ENCODE measurements at regions not wholly inside any gene's neighbourhood (a gene's known extent, or its start where the extent isn't known, plus 50 kb on each side); places are given as distances from the start of the nearest gene placed in this dataset.
A peak's percentile ranks its signal among the peaks of the same experiment; 100 is the strongest.
"Not testable (repeated sequence)": the region's sequence is repeated elsewhere in the genome, so short reads cannot be mapped to it uniquely, and the experiment has no call there.

- not testable (repeated sequence) for DNase-seq
Measured at GRCh38 chr12:91711925-91712324, 433.7 kb downstream of the BTG1 start.

GRCh38 chr12:91706466-91706865, 439.2 kb downstream of the BTG1 start:
- no peak for DNase-seq

- no peak for DNase-seq
Measured at GRCh38 chr12:91704446-91704845, 441.2 kb downstream of the BTG1 start.

- DNase-seq: no peak
Measured at GRCh38 chr12:91703491-91704283, 442.0 kb downstream of the BTG1 start.

- DNase-seq: no peak
Measured at GRCh38 chr12:91702843-91703425, 442.7 kb downstream of the BTG1 start.

- DNase-seq: no peak
Measured at GRCh38 chr12:91695964-91696363, 449.7 kb downstream of the BTG1 start.

- DNase-seq: not testable (repeated sequence)
Measured at GRCh38 chr12:91695406-91695805, 450.2 kb downstream of the BTG1 start.

GRCh38 chr12:91690531-91690930, 455.1 kb downstream of the BTG1 start:
- no peak for DNase-seq

- DNase-seq: peak; percentile 24
Measured at GRCh38 chr12:91687052-91688017, 458.3 kb downstream of the BTG1 start.

GRCh38 chr12:91685917-91686316, 459.7 kb downstream of the BTG1 start:
- no peak for DNase-seq

GRCh38 chr12:91681751-91682150, 463.9 kb downstream of the BTG1 start:
- DNase-seq: no peak

GRCh38 chr12:91680864-91681263, 464.8 kb downstream of the BTG1 start:
- no peak for DNase-seq

GRCh38 chr12:91677556-91677955, 468.1 kb downstream of the BTG1 start:
- no peak for DNase-seq

- DNase-seq: no peak
Measured at GRCh38 chr12:91675401-91675800, 470.2 kb downstream of the BTG1 start.

GRCh38 chr12:91672130-91672529, 473.5 kb downstream of the BTG1 start:
- DNase-seq: no peak

GRCh38 chr12:91667694-91668093, 478.0 kb downstream of the BTG1 start:
- no peak for DNase-seq

- no peak for DNase-seq
Measured at GRCh38 chr12:91663744-91664143, 481.1 kb upstream of the DCN start.

- DNase-seq: no peak
Measured at GRCh38 chr12:91663310-91663709, 480.7 kb upstream of the DCN start.

- no peak for DNase-seq
Measured at GRCh38 chr12:91662021-91662420, 479.4 kb upstream of the DCN start.

- no peak for DNase-seq
Measured at GRCh38 chr12:91657032-91657431, 474.4 kb upstream of the DCN start.

- no peak for DNase-seq
Measured at GRCh38 chr12:91655966-91656365, 473.3 kb upstream of the DCN start.

GRCh38 chr12:91654087-91654486, 471.5 kb upstream of the DCN start:
- DNase-seq: no peak

GRCh38 chr12:91651728-91652127, 469.1 kb upstream of the DCN start:
- DNase-seq: no peak

GRCh38 chr12:91643763-91644162, 461.1 kb upstream of the DCN start:
- DNase-seq: no peak
